ENCODE measurements at regions not wholly inside any gene's neighbourhood (a gene's known extent, or its start where the extent isn't known, plus 50 kb on each side); places are given as distances from the start of the nearest gene placed in this dataset.
"Not testable (repeated sequence)": the region's sequence is repeated elsewhere in the genome, so short reads cannot be mapped to it uniquely, and the experiment has no call there.

GRCh38 chr15:77925101-77925500 lies 152.4 kb downstream of the TBC1D2B start:
- not testable (repeated sequence) for H3K4me3 ChIP-seq (ENCODE audit: low read depth, low read length); DNase-seq (ENCODE audit: low read depth)

- no peak for DNase-seq (ENCODE audit: low read depth)
- TF ChIP-seq CTCF (IDR thresholded peaks at IDR 0.05; ENCODE audit: low read depth, low read length, missing control alignments), result no peak
- no peak overlapping the region for H3K4me3 ChIP-seq (ENCODE audit: low read depth, low read length)
Measured at GRCh38 chr15:77921664-77922063, 155.8 kb downstream of the TBC1D2B start.

GRCh38 chr15:77916966-77917635 lies 160.4 kb downstream of the TBC1D2B start:
- not testable (repeated sequence) for DNase-seq (ENCODE audit: low read depth); H3K4me3 ChIP-seq (ENCODE audit: low read depth, low read length)

GRCh38 chr15:77915961-77916330 lies 161.6 kb downstream of the TBC1D2B start:
- not testable (repeated sequence) for DNase-seq (ENCODE audit: low read depth); H3K4me3 ChIP-seq (ENCODE audit: low read depth, low read length)

GRCh38 chr15:77915261-77915960 lies 162.1 kb downstream of the TBC1D2B start:
- no peak for DNase-seq (ENCODE audit: low read depth)
- no peak for TF ChIP-seq CTCF (IDR thresholded peaks at IDR 0.05; ENCODE audit: low read depth, low read length, missing control alignments)
- H3K4me3 ChIP-seq (ENCODE audit: low read depth, low read length), result no peak overlapping the region

- DNase-seq (ENCODE audit: low read depth); H3K4me3 ChIP-seq (ENCODE audit: low read depth, low read length): not testable (repeated sequence)
Measured at GRCh38 chr15:77914531-77914930, 163.0 kb downstream of the TBC1D2B start.

- H3K4me3 ChIP-seq (ENCODE audit: low read depth, low read length), result peak overlapping the region; percentile 30
- DNase-seq (ENCODE audit: low read depth), result peak; percentile 60
- peak; percentile 67 for TF ChIP-seq CTCF (IDR thresholded peaks at IDR 0.05; ENCODE audit: low read depth, low read length, missing control alignments)
Measured at GRCh38 chr15:77910030-77910911, 167.2 kb downstream of the TBC1D2B start.

GRCh38 chr15:77909182-77909940 lies 168.2 kb downstream of the TBC1D2B start:
- no peak for TF ChIP-seq CTCF (IDR thresholded peaks at IDR 0.05; ENCODE audit: low read depth, low read length, missing control alignments)
- DNase-seq (ENCODE audit: low read depth), result no peak

GRCh38 chr15:77908752-77909111 lies 168.8 kb downstream of the TBC1D2B start:
- not testable (repeated sequence) for DNase-seq (ENCODE audit: low read depth); H3K4me3 ChIP-seq (ENCODE audit: low read depth, low read length)

More at GRCh38 chr15:77909182-77909940, 168.2 kb downstream of the TBC1D2B start:
- H3K4me3 ChIP-seq (ENCODE audit: low read depth, low read length), result no peak overlapping the region
